ENCODE measurements at regions not wholly inside any gene's neighbourhood (a gene's known extent, or its start where the extent isn't known, plus 50 kb on each side); places are given as distances from the start of the nearest gene placed in this dataset.

- H3K27ac ChIP-seq (ENCODE audit: extremely low read depth, low read depth, low read length), result no peak overlapping the region
- TF ChIP-seq, protein P1, sequence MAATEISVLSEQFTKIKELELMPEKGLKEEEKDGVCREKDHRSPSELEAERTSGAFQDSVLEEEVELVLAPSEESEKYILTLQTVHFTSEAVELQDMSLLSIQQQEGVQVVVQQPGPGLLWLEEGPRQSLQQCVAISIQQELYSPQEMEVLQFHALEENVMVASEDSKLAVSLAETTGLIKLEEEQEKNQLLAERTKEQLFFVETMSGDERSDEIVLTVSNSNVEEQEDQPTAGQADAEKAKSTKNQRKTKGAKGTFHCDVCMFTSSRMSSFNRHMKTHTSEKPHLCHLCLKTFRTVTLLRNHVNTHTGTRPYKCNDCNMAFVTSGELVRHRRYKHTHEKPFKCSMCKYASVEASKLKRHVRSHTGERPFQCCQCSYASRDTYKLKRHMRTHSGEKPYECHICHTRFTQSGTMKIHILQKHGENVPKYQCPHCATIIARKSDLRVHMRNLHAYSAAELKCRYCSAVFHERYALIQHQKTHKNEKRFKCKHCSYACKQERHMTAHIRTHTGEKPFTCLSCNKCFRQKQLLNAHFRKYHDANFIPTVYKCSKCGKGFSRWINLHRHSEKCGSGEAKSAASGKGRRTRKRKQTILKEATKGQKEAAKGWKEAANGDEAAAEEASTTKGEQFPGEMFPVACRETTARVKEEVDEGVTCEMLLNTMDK (IDR thresholded peaks at IDR 0.05; ENCODE audit: borderline replicate concordance, insufficient read depth, low read depth, low read length, poor library complexity, severe bottlenecking), result no peak
- TF ChIP-seq ZNF253 (CRISPR knock-in tag; conservative IDR thresholded peaks at IDR 0.05) (no peak), REST (IDR thresholded peaks at IDR 0.05; ENCODE audit: borderline replicate concordance) (no peak), REST (CRISPR knock-in tag; IDR thresholded peaks at IDR 0.05; ENCODE audit: low read depth) (no peak), MTA3 (IDR thresholded peaks at IDR 0.05; ENCODE audit: borderline replicate concordance) (no peak), FOXA3 (CRISPR knock-in tag; conservative IDR thresholded peaks at IDR 0.05 in 1 of 2, IDR thresholded peaks at IDR 0.05 in 1 of 2) (no peak), PHF8 (IDR thresholded peaks at IDR 0.05; ENCODE audit: borderline replicate concordance, low read length) (no peak), GATAD2B (IDR thresholded peaks at IDR 0.05; ENCODE audit: borderline replicate concordance) (no peak), TCF3 (CRISPR knock-in tag; IDR thresholded peaks at IDR 0.05) (no peak), HMG20A (CRISPR knock-in tag; conservative IDR thresholded peaks at IDR 0.05) (no peak)
These were observed 343.7 kb upstream of the MEX3C start for GRCh38 chr18:51541230-51541629.

More at GRCh38 chr18:51541230-51541629, 343.7 kb upstream of the MEX3C start:
- CTCF ChIA-PET (ENCODE audit: low intra/inter-chr PET ratio), result no interaction called here
- Histone ChIP-seq H3K4me1 (replicated peaks in 1 of 2; ENCODE audit: control insufficient read depth in 2 of 2, insufficient read depth in 2 of 2, low read length in 2 of 2) (no peaks in the 10 kb centered on the region), H3K9me3 (replicated peaks; ENCODE audit: control insufficient read depth, insufficient read depth, low read depth, low read length) (no peaks in the 10 kb centered on the region), H3K9ac (ENCODE audit: insufficient read depth in 1 of 2, low read depth in 2 of 2, low read length in 2 of 2) (no peak overlapping the region), H4K20me1 (replicated peaks; ENCODE audit: control insufficient read depth, insufficient read depth, low read length) (no peaks in the 10 kb centered on the region), H3K79me2 (ENCODE audit: control insufficient read depth, insufficient read depth, low read length) (no peaks in the 10 kb centered on the region), H3K27me3 (ENCODE audit: control insufficient read depth in 2 of 2, insufficient read depth in 2 of 2, low read length in 2 of 2) (no peaks in the 10 kb centered on the region), H3K36me3 (ENCODE audit: control insufficient read depth, insufficient read depth, low read length) (no peaks in the 10 kb centered on the region), H3K4me3 (no peak overlapping the region), H3K4me2 (ENCODE audit: insufficient read depth, low read length) (no peak overlapping the region), H3K9me1 (ENCODE audit: control insufficient read depth, insufficient read depth, low read length) (no peaks in the 10 kb centered on the region), H2AFZ (ENCODE audit: low read depth, low read length) (no peak overlapping the region)
- DNase-seq (ENCODE audit: extremely low read depth in 1 of 4, low spot score in 3 of 4) (no peak), FAIRE-seq (no peak), ATAC-seq (no peak)
- in situ Hi-C loops (cut with MboI), result no loop called here
- POLR2A ChIA-PET, result no interaction called here
- intact Hi-C loops (cut with micrococcal nuclease), result no loop called here
- BruUV-seq (replicated peaks), result no TSS peak

Measured in K562 (cell line).